Spleen (tissue), 11 donors: ENCODE measurements at regions not wholly inside any gene's neighbourhood (a gene's known extent, or its start where the extent isn't known, plus 50 kb on each side); places are given as distances from the start of the nearest gene placed in this dataset.
A peak's percentile ranks its signal among the peaks of the same experiment; 100 is the strongest.

Experiments used
- DNase-seq: peaks from one replicate; pipeline ENCODE4 v3.0.0-alpha.2; 2020
- H3K27ac ChIP-seq, 8 donors: fragments of 200-600 bp; sonication (generic) in 7 of 8; 1 replicate in 4 of 8; 2 replicates in 4 of 8; pipeline versions ENCODE4 v1.5.0 to v1.8.0; 2016 to 2021; ENCODE audit warnings: inconsistent platforms in 4 of 8, mild to moderate bottlenecking in 4 of 8, moderate library complexity in 1 of 8
- H3K27me3 ChIP-seq, 7 donors: fragments of 200-600 bp; sonication (generic) in 6 of 7; replicated peaks in 1 of 7; 1 replicate in 4 of 7; 2 replicates in 3 of 7; pipeline versions ENCODE4 v1.5.0 to v1.8.0; 2016 to 2021; ENCODE audit warnings: inconsistent platforms in 3 of 7, mild to moderate bottlenecking in 1 of 7
- H3K36me3 ChIP-seq, 6 donors: fragments of 200-600 bp; sonication (generic) in 5 of 6; 1 replicate in 4 of 6; 2 replicates in 2 of 6; pipeline versions ENCODE4 v1.5.0 to v1.8.0; 2016 to 2021; ENCODE audit warnings: inconsistent platforms in 2 of 6
- H3K4me1 ChIP-seq, 6 donors: fragments of 200-600 bp; sonication (generic) in 5 of 6; 1 replicate in 3 of 6; 2 replicates in 3 of 6; pipeline versions ENCODE4 v1.5.0 to v1.8.0; 2016 to 2021; ENCODE audit warnings: inconsistent platforms in 3 of 6
- H3K4me3 ChIP-seq, 8 donors: fragments of 200-600 bp; sonication (generic) in 7 of 8; 1 replicate in 4 of 8; 2 replicates in 4 of 8; pipeline versions ENCODE4 v1.5.0 to v1.8.0; 2016 to 2021; ENCODE audit warnings: inconsistent platforms in 4 of 8, mild to moderate bottlenecking in 4 of 8, moderate library complexity in 2 of 8
- H3K9me3 ChIP-seq, 8 donors: fragments of 200-600 bp; sonication (generic) in 7 of 8; 1 replicate in 4 of 8; 2 replicates in 4 of 8; pipeline versions ENCODE4 v1.5.0 to v1.8.0; 2016 to 2021; ENCODE audit warnings: inconsistent platforms in 4 of 8
- POLR2A ChIP-seq, 3 donors: fragments of 450-650 bp; IDR thresholded peaks; one replicate each; pipeline ENCODE4 v1.5.1; 2017; ENCODE audit warnings: antibody characterized with exemption in 3 of 3, mild to moderate bottlenecking in 1 of 3
- POLR2AphosphoS5 ChIP-seq, 3 donors: sonication (generic); formaldehyde crosslinking; IDR thresholded peaks; one replicate each; pipeline ENCODE4 v1.5.1; 2017; ENCODE audit warnings: antibody characterized with exemption in 3 of 3
- WGBS, 5 donors: extraction: QIAGEN DNeasy Blood & Tissue Kit in 3 of 5; methylation state at CpG; one replicate each; pipeline versions ENCODE4 v1.1.5 to v1.1.7; 2013 to 2018; 5-methylcytosine and 5-hydroxymethylcytosine counted together
- intact Hi-C: fragments of 100-400 bp; cut with DNase I; formaldehyde crosslinking; loops from one replicate; pipeline ENCODE4 v1.15.0; 2023; ENCODE audit warnings: low total_unique reads
- TF ChIP-seq, protein P1 (sequence below), 11 experiments: fragments of 200-600 bp in 7 of 11; fragments of 450-650 bp in 4 of 11; sonication (generic) in 4 of 11; IDR thresholded peaks in 8 of 11; conservative IDR thresholded peaks in 3 of 11; 1 replicate in 7 of 11; 2 replicates in 4 of 11; pipeline versions ENCODE4 v1.4.0 to v1.8.0; 2016 to 2021; ENCODE audit warnings: antibody characterized with exemption in 11 of 11, inconsistent platforms in 4 of 11, mild to moderate bottlenecking in 1 of 11
- donor health status: healthy with polysubstance abuse.
- donor health status: DM: no; HTN: no; CAD: no; lungs with moderate emphysema.
- donor health status: DM: no; HTN: no; CAD: no.
- donor health status: Bipolar disorder and iron deficiency.
- donor health status: healthy.
- donor health status: DM: no; HTN: no; CAD: no.
- donor health status: DM: yes; HTN: yes; CAD: no.

DNA sequence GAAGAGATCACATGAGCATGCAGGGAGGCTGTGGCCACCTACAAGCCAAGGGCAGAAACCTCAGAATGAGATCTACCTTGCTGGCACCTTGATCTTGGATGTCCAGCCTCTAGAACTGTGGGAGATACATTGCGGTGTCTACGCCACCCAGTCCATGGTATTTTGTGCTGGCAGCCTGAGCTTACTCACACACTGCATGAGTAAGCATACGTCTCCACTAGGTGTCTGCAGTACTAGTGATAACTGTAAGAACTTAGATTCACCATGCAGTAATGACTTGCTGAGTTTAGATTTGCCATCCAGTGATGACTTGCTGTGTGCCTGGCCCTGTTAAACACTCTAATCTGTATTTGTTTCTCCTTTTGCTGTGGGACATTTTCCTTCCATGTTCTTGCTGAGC, 417.7 kb downstream of the GADD45G start:
- 92 to 100% (median 97%) methylated on average over 3 of the region's 3 CpGs for WGBS, 5 donors
- no peaks in the 10 kb centered on the region for H3K27me3 ChIP-seq
- TF ChIP-seq POLR2AphosphoS5 (IDR thresholded peaks at IDR 0.05) = no peak
- TF ChIP-seq, protein P1, sequence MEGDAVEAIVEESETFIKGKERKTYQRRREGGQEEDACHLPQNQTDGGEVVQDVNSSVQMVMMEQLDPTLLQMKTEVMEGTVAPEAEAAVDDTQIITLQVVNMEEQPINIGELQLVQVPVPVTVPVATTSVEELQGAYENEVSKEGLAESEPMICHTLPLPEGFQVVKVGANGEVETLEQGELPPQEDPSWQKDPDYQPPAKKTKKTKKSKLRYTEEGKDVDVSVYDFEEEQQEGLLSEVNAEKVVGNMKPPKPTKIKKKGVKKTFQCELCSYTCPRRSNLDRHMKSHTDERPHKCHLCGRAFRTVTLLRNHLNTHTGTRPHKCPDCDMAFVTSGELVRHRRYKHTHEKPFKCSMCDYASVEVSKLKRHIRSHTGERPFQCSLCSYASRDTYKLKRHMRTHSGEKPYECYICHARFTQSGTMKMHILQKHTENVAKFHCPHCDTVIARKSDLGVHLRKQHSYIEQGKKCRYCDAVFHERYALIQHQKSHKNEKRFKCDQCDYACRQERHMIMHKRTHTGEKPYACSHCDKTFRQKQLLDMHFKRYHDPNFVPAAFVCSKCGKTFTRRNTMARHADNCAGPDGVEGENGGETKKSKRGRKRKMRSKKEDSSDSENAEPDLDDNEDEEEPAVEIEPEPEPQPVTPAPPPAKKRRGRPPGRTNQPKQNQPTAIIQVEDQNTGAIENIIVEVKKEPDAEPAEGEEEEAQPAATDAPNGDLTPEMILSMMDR (IDR thresholded peaks at IDR 0.05 in 8 of 11, conservative IDR thresholded peaks at IDR 0.05 in 3 of 11) = no peak
- TF ChIP-seq POLR2A (IDR thresholded peaks at IDR 0.05) = no peak
- intact Hi-C loops = no loop called here
- no peaks in the 10 kb centered on the region for H3K36me3 ChIP-seq
- no peak for DNase-seq
- peaks cover 7 to 54% (median 26%) of the 10 kb centered on the region in 6 donors for H3K4me1 ChIP-seq
- peaks cover 0 to 6% (median 0%) of the 10 kb centered on the region in 8 donors for H3K9me3 ChIP-seq
- H3K27ac ChIP-seq = peak overlapping the region in 3 of 8 donors; percentile 72 to 87 (median 74)
- no peak overlapping the region for H3K4me3 ChIP-seq

DNA sequence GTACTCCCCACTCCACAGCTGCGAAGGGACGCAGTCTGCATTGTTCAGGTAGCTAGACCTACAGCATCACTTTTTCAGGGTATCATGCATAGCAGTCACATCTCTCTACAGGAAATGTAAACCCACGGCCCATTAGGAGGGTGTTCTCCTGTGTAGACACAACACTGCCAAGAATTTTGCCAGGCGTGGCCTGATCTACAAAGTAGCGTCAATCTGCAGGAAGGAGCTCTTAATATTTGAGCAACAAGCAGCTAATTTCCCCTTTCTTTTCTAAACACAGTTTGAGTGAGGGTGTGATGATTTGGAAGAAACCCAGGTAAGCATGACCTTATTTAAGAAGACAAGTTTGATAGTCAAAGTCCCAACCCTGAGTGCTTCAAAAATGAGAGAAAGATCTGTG, 419.0 kb downstream of the GADD45G start:
- 50 to 59% (median 55%) methylated on average over 5 of the region's 5 CpGs for WGBS, 5 donors
- TF ChIP-seq POLR2AphosphoS5 (IDR thresholded peaks at IDR 0.05) (no peak), POLR2A (IDR thresholded peaks at IDR 0.05) (no peak)
- TF ChIP-seq, protein P1 (IDR thresholded peaks at IDR 0.05 in 8 of 11, conservative IDR thresholded peaks at IDR 0.05 in 3 of 11) = no peak
- Histone ChIP-seq H3K27me3 (no peaks in the 10 kb centered on the region), H3K9me3 (peaks cover 0 to 6% (median 0%) of the 10 kb centered on the region in 8 donors), H3K36me3 (no peaks in the 10 kb centered on the region), H3K4me3 (no peak overlapping the region), H3K27ac (peak overlapping the region in 7 of 8 donors; percentile 18 to 87 (median 72)), H3K4me1 (peaks cover 7 to 46% (median 26%) of the 10 kb centered on the region in 6 donors)
- DNase-seq = peak; percentile 70
- intact Hi-C loops = no loop called here

DNA sequence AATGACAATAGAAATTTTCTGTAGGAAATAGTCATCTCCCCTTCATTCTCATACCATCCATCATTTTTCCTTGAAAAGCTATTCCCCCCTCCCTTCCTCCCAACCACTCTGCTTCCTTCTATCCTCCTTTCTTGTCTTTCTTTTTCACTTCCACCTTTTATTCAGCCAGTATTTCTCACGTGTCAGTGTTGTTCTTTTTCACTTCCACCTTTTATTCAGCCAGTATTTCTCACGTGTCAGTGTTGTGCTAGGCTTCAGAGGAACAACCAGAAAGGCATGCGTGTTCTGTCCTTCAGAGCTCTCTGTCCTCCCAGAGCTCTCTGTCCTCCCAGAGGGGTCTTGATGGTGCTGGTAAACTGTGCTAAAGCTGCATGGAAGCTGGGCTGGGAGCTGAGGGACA, 419.6 kb downstream of the GADD45G start:
- Histone ChIP-seq H3K9me3 (peaks cover 0 to 6% (median 0%) of the 10 kb centered on the region in 8 donors), H3K4me3 (peak overlapping the region in 1 of 8 donors; percentile 19), H3K27me3 (no peaks in the 10 kb centered on the region), H3K27ac (peak overlapping the region in 6 of 8 donors; percentile 19 to 87 (median 72)), H3K36me3 (no peaks in the 10 kb centered on the region), H3K4me1 (peaks cover 7 to 42% (median 26%) of the 10 kb centered on the region in 6 donors)
- WGBS, 5 donors = 25 to 38% (median 29%) methylated on average over 3 of the region's 3 CpGs
- intact Hi-C loops = no loop called here
- TF ChIP-seq POLR2AphosphoS5 (IDR thresholded peaks at IDR 0.05) (peak in 1 of 3 donors; percentile 25), POLR2A (IDR thresholded peaks at IDR 0.05) (no peak)
- DNase-seq = no peak

DNA sequence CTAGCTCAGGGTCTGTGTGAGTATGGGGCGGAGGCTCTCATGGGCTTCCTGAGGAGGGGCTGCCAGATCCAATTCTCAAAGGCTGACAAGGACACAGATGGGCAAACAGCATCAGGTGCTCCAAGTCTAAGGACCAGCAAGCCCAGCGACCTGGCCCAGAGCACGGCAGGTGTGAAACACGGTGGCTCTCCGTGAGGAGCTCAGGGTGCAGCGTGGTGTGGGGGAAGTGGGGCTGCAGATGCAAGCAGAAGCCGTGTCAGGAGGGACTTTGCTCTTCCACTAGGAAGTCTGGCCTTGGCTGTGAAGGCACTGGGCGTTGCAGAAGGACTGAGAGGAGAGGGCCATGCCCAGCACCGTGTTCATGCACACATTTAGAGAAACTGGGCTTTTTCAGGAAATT, 420.0 kb downstream of the GADD45G start:
- Histone ChIP-seq H3K27ac (peak overlapping the region in 6 of 8 donors; percentile 19 to 87 (median 72)), H3K4me3 (peak overlapping the region in 1 of 8 donors; percentile 19), H3K36me3 (no peaks in the 10 kb centered on the region), H3K4me1 (peaks cover 7 to 42% (median 26%) of the 10 kb centered on the region in 6 donors), H3K27me3 (no peaks in the 10 kb centered on the region), H3K9me3 (peaks cover 0 to 6% (median 0%) of the 10 kb centered on the region in 8 donors)
- peak; percentile 79 for DNase-seq
- TF ChIP-seq POLR2A (IDR thresholded peaks at IDR 0.05) (no peak), POLR2AphosphoS5 (IDR thresholded peaks at IDR 0.05) (peak in 1 of 3 donors; percentile 32)
- TF ChIP-seq, protein P1 (IDR thresholded peaks at IDR 0.05 in 8 of 11, conservative IDR thresholded peaks at IDR 0.05 in 3 of 11) = no peak
- intact Hi-C loops = no loop called here
- WGBS, 5 donors = 56 to 73% (median 61%) methylated on average over 9 of the region's 9 CpGs
